HepG2 (cell line): ENCODE measurements at regions not wholly inside any gene's neighbourhood (a gene's known extent, or its start where the extent isn't known, plus 50 kb on each side); places are given as distances from the start of the nearest gene placed in this dataset.

Experiments
- ATAC-seq: fragments of 200-7000 bp; cut with Tn5 transposase; 3 replicates; pipeline ENCODE4 v1.9.1; 2020; ENCODE audit warnings: mild to moderate bottlenecking, moderate library complexity
- BruUV-seq: library from RNA; stranded (reverse); fragments of 400-500 nt; replicated peaks from 2 replicates; lab custom pipeline; 2021; lab: Mats Ljungman, UMichigan
- CTCF ChIA-PET: fragments of 300-600 bp; formaldehyde crosslinking; extraction: SDS; loops from one replicate; lab custom pipeline; 2021; ENCODE audit warnings: low total read pairs, inconsistent platforms, low intra/inter-chr PET ratio; lab: Yijun Ruan, JAX
- POLR2A ChIA-PET: fragments of 350-600 bp; sonication (Branson Sonifier 250); formaldehyde crosslinking; loops from one replicate; lab custom pipeline; 2020; ENCODE audit warnings: antibody characterized with exemption, inconsistent platforms; lab: Yijun Ruan, JAX
- DNase-seq: peaks from one replicate; pipeline ENCODE4 v3.0.0-alpha.2; 2015; ENCODE audit warnings: low spot score
- FAIRE-seq: peaks from 3 replicates; lab custom pipeline; 2011; peaks lifted over from hg19 to GRCh38; lab: Jason Lieb, UNC
- H2AFZ ChIP-seq: one replicate; pipeline ENCODE4 v1.6.1; 2011; ENCODE audit warnings: low read length, inconsistent platforms
- H3K27ac ChIP-seq: fragments of 300-600 bp; 3 replicates; pipeline ENCODE4 v1.8.0; 2011; ENCODE audit warnings: mixed run types, mild to moderate bottlenecking, mixed read lengths, low read length, inconsistent platforms; ENCODE audit not compliant: insufficient read depth; ENCODE audit errors: extremely low read length
- H3K27me3 ChIP-seq, 2 experiments: fragments of 200-600 bp in 1 of 2; 2 replicates in 1 of 2; 3 replicates in 1 of 2; pipeline versions ENCODE4 v1.6.0 to v1.8.0; 2011; ENCODE audit warnings: low read length in 2 of 2, mild to moderate bottlenecking in 2 of 2, moderate library complexity in 2 of 2, inconsistent platforms in 1 of 2; ENCODE audit not compliant: insufficient read depth in 2 of 2, control insufficient read depth in 1 of 2
- H3K36me3 ChIP-seq, 2 experiments: fragments of 200-600 bp in 1 of 2; replicated peaks in 1 of 2; 2 replicates in 1 of 2; 3 replicates in 1 of 2; pipeline versions ENCODE4 v1.5.1 to v1.8.0; 2011; ENCODE audit warnings: low read length in 2 of 2, inconsistent platforms in 1 of 2; ENCODE audit not compliant: insufficient read depth in 2 of 2, control insufficient read depth in 1 of 2
- H3K4me1 ChIP-seq: 2 replicates; pipeline ENCODE4 v1.5.1; 2012; ENCODE audit warnings: low read length, inconsistent platforms; ENCODE audit not compliant: insufficient read depth
- H3K4me2 ChIP-seq: 2 replicates; pipeline ENCODE4 v1.6.0; 2011; ENCODE audit warnings: low read depth, low read length, inconsistent platforms
- H3K4me3 ChIP-seq, 3 experiments: fragments of 200-600 bp in 1 of 3; sonication (generic), shearing (Covaris generic) in 1 of 3; replicated peaks in 1 of 3; 2 replicates each; pipeline ENCODE4 v1.5.1; 2011 to 2016; ENCODE audit warnings: low read length in 3 of 3, inconsistent platforms in 2 of 3, low read depth in 2 of 3, mild to moderate bottlenecking in 2 of 3, control low read depth in 1 of 3, mixed read lengths in 1 of 3; ENCODE audit not compliant: insufficient read depth in 1 of 3
- H3K79me2 ChIP-seq: one replicate; pipeline ENCODE4 v1.6.1; 2011; ENCODE audit warnings: low read length, inconsistent platforms; ENCODE audit not compliant: insufficient read depth
- H3K9ac ChIP-seq: 2 replicates; pipeline ENCODE4 v1.6.0; 2011; ENCODE audit warnings: mild to moderate bottlenecking, low read depth, low read length, inconsistent platforms; ENCODE audit not compliant: insufficient read depth
- H3K9me3 ChIP-seq: 2 replicates; pipeline ENCODE4 v1.5.1; 2012; ENCODE audit warnings: mild to moderate bottlenecking, low read length
- H4K20me1 ChIP-seq: 2 replicates; pipeline ENCODE4 v1.6.0; 2011; ENCODE audit warnings: inconsistent platforms, mild to moderate bottlenecking, low read length, moderate library complexity; ENCODE audit not compliant: insufficient read depth
- BCLAF1 ChIP-seq: fragments of 450-650 bp; IDR thresholded peaks from 2 replicates; pipeline ENCODE4 v1.6.1; 2017; ENCODE audit warnings: mild to moderate bottlenecking
- CHCHD3 ChIP-seq: sonication (generic); formaldehyde crosslinking; IDR thresholded peaks from 2 replicates; pipeline ENCODE4 v1.8.0; 2022; ENCODE audit warnings: mild to moderate bottlenecking, missing genetic modification reagents, moderate library complexity
- HOMEZ ChIP-seq: IDR thresholded peaks from 2 replicates; pipeline ENCODE4 v1.6.1; 2016; ENCODE audit warnings: low read depth
- RFXAP ChIP-seq: sonication (generic); formaldehyde crosslinking; IDR thresholded peaks from 2 replicates; pipeline ENCODE4 v1.4.0; 2020; ENCODE audit warnings: missing genetic modification reagents, borderline replicate concordance
- SP1 ChIP-seq, 2 experiments: fragments of 450-650 bp in 1 of 2; sonication (generic) in 1 of 2; formaldehyde crosslinking in 1 of 2; IDR thresholded peaks; 2 replicates each; pipeline versions ENCODE4 v1.4.0 to v1.6.1; 2016 to 2020; ENCODE audit warnings: missing genetic modification reagents in 1 of 2
- ZFP62 ChIP-seq: sonication (generic); formaldehyde crosslinking; IDR thresholded peaks from 2 replicates; pipeline ENCODE4 v1.4.0; 2020; ENCODE audit warnings: missing genetic modification reagents
- ZHX2 ChIP-seq, 2 experiments: sonication (generic) in 1 of 2; formaldehyde crosslinking in 1 of 2; IDR thresholded peaks; 2 replicates each; pipeline versions ENCODE4 v1.6.1 to v1.9.0; 2014 to 2022; ENCODE audit warnings: antibody characterized with exemption in 1 of 2, borderline replicate concordance in 1 of 2, inconsistent platforms in 1 of 2, low read depth in 1 of 2, missing genetic modification reagents in 1 of 2
- ZNF160 ChIP-seq: sonication (generic); formaldehyde crosslinking; IDR thresholded peaks from 2 replicates; pipeline ENCODE4 v1.8.0; 2022; ENCODE audit warnings: mild to moderate bottlenecking, inconsistent platforms, missing genetic modification reagents
- ZNF282 ChIP-seq: fragments of 450-650 bp; IDR thresholded peaks from 2 replicates; pipeline ENCODE4 v1.6.1; 2018; ENCODE audit not compliant: partially characterized antibody
- ZNF619 ChIP-seq: sonication (generic); formaldehyde crosslinking; IDR thresholded peaks from 2 replicates; pipeline ENCODE4 v1.4.0; 2020; ENCODE audit warnings: mild to moderate bottlenecking, missing genetic modification reagents
- ZNF792 ChIP-seq: IDR thresholded peaks from 2 replicates; pipeline ENCODE4 v1.6.1; 2016
- ZSCAN20 ChIP-seq: sonication (generic); formaldehyde crosslinking; IDR thresholded peaks from 2 replicates; pipeline ENCODE4 v1.4.0; 2020; ENCODE audit warnings: missing genetic modification reagents, mild to moderate bottlenecking, borderline replicate concordance
- WGBS: methylation state at CpG from one replicate; pipeline ENCODE4 v1.1.6; 2017; ENCODE audit warnings: low lambda C conversion rate; 5-methylcytosine and 5-hydroxymethylcytosine counted together
- in situ Hi-C: cut with HindIII; loops from 2 replicates; pipeline ENCODE4 v1.10.0; 2017; ENCODE audit warnings: low pct_unique_long_range_greater_than_20kb; ENCODE audit not compliant: extremely low pct_ligation_motif_present
- intact Hi-C: fragments of 100-400 bp; cut with micrococcal nuclease; formaldehyde crosslinking; loops from one replicate; pipeline ENCODE4 v1.10.0; 2022; ENCODE audit not compliant: unreplicated experiment

- intact Hi-C loops (no loop called here), in situ Hi-C loops (no loop called here)
- DNase-seq (no peak), FAIRE-seq (no peak), ATAC-seq (no peak)
- no TSS peak for BruUV-seq
- 31% methylated on average over 3 of the region's 3 CpGs for WGBS
- no peak overlapping the region for H3K4me2 ChIP-seq
- no peaks in the 10 kb centered on the region for H3K36me3 ChIP-seq
- no peak overlapping the region for H3K4me3 ChIP-seq
- H3K9ac ChIP-seq, result no peak overlapping the region
- H3K79me2 ChIP-seq, result no peaks in the 10 kb centered on the region
- H3K27me3 ChIP-seq, result no peaks in the 10 kb centered on the region
- ChIA-PET CTCF (no interaction called here), POLR2A (no interaction called here)
- no peaks in the 10 kb centered on the region for H3K4me1 ChIP-seq
- H3K27ac ChIP-seq, result no peak overlapping the region
- H2AFZ ChIP-seq, result no peak overlapping the region
- no peaks in the 10 kb centered on the region for H4K20me1 ChIP-seq
- peaks cover 58% of the 10 kb centered on the region for H3K9me3 ChIP-seq
- TF ChIP-seq BCLAF1, result no peak
- no peak for TF ChIP-seq ZSCAN20
- no peak for TF ChIP-seq ZNF619
- no peak for TF ChIP-seq CHCHD3
- TF ChIP-seq ZFP62 (CRISPR knock-in tag), result no peak
- TF ChIP-seq ZNF792, result no peak
- no peak for TF ChIP-seq SP1 (IDR thresholded peaks at IDR 0.05)
- TF ChIP-seq SP1 (CRISPR knock-in tag; IDR thresholded peaks at IDR 0.05), result no peak
- TF ChIP-seq HOMEZ (CRISPR knock-in tag), result no peak
- TF ChIP-seq ZNF160 (CRISPR knock-in tag), result no peak
- no peak for TF ChIP-seq ZNF282
- TF ChIP-seq RFXAP (CRISPR knock-in tag), result no peak
- no peak for TF ChIP-seq ZHX2 (IDR thresholded peaks at IDR 0.05; ENCODE audit: low read depth)
- no peak for TF ChIP-seq ZHX2 (CRISPR knock-in tag; IDR thresholded peaks at IDR 0.05; ENCODE audit: borderline replicate concordance)
Measured at GRCh38 chr2:150267651-150268415, 219.6 kb downstream of the RND3 start.
